ENCODE measurements at regions not wholly inside any gene's neighbourhood (a gene's known extent, or its start where the extent isn't known, plus 50 kb on each side); places are given as distances from the start of the nearest gene placed in this dataset.
"Not testable (repeated sequence)": the region's sequence is repeated elsewhere in the genome, so short reads cannot be mapped to it uniquely, and the experiment has no call there.

DNA sequence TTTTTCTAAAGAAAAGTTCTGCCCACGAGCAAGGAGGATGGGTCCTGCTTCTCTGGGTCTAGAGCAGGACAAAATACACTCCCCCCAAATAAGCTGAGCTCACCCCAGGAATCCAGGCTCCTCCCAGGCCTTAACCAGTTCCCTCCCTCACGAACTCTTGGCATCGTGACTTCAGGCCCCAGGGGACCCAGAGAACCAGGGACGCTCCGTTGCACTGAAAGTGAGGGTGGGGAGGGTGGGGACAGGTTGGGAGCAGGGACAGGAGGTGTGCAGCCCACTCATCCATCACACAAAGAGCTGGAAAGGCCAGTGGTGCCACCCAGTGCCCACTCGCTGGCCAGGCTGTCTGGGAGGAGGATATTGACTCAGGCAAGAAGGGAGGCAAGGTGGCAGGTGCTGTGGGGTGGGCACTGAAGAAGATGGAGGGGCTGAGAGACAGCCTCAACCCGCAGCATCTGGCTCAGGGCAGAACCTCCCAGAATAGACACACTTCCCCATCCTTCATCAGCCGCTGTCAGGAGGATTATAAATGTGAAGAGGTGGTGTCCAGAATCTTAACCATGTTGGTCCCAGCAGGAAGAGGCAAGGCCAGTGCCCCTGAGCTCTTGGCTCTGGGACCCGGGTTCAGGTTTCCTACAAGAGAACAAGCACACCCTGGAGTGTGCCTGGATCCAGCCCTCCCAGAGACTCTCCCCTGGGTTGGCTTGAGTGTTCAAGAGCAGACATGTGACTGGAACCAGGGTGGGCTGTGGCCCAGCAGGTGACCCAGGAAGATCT lies 67.9 kb upstream of the RPL38 start:
- no peak overlapping the region for H3K4me3 ChIP-seq (ENCODE audit: low read depth, low read length)
- DNase-seq (ENCODE audit: low read depth) = no peak
- TF ChIP-seq, protein P1, sequence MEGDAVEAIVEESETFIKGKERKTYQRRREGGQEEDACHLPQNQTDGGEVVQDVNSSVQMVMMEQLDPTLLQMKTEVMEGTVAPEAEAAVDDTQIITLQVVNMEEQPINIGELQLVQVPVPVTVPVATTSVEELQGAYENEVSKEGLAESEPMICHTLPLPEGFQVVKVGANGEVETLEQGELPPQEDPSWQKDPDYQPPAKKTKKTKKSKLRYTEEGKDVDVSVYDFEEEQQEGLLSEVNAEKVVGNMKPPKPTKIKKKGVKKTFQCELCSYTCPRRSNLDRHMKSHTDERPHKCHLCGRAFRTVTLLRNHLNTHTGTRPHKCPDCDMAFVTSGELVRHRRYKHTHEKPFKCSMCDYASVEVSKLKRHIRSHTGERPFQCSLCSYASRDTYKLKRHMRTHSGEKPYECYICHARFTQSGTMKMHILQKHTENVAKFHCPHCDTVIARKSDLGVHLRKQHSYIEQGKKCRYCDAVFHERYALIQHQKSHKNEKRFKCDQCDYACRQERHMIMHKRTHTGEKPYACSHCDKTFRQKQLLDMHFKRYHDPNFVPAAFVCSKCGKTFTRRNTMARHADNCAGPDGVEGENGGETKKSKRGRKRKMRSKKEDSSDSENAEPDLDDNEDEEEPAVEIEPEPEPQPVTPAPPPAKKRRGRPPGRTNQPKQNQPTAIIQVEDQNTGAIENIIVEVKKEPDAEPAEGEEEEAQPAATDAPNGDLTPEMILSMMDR (IDR thresholded peaks at IDR 0.05; ENCODE audit: insufficient read depth, low read depth, low read length) = no peak

DNA sequence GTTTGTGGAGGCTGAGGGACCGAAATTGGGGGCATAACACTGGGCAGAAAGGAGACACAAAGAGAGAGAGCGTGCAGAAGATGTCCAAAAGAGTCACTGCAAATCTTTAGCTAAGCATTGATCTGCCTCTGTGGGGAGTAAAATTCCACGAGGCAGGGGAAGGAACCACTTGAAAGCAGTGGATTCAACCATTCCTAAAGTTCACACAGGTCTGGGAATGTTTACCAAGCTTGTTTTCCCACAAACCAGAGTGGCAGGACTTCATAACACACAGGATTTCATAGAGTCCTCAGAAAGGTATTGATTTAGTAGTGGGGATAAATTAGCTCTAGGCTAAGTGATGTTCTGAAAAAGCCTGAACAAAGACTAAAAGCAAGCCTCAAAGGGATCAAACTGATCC lies 66.1 kb upstream of the RPL38 start:
- DNase-seq (ENCODE audit: low read depth) = no peak
- no peak overlapping the region for H3K4me3 ChIP-seq (ENCODE audit: low read depth, low read length)
- TF ChIP-seq, protein P1 (IDR thresholded peaks at IDR 0.05; ENCODE audit: insufficient read depth, low read depth, low read length) = no peak

DNA sequence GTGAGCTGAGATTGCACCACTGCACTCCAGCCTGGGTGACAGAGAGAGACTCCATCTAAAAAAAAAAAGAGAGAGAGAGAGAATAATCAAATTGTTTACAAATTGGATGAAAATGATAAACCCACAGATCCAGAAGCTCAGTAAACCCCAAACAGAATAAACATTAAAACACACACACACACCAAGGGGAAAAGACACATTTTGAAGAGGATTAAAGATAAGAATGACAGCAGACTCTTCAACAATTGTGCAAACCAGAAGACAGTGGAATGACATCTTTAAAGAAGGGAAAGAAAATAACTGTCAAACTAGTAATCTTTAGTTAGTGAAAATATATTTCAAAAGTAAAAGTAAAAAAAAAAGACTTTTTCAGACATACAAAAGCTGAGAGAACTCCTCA lies 64.4 kb upstream of the RPL38 start:
- TF ChIP-seq, protein P1 (IDR thresholded peaks at IDR 0.05; ENCODE audit: insufficient read depth, low read depth, low read length) = no peak

DNA sequence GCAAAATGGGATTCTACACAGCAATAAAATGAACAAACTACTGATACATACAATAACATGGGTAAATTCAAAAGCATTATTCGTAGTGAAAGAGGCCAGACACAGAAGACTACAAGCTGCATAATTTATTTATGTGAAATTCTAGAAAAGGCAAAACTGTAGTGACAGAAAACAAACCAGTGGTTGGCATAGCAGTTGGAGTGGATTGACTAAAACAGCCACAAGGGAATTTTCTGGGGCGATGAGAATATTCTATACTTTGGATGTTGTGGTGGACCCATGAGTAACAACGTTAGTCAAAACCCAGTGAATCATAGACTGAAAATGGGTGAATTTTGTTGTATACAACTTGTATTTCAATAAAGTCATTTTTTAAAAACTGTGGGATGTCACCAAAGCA lies 63.2 kb upstream of the RPL38 start:
- no peak overlapping the region for H3K4me3 ChIP-seq (ENCODE audit: low read depth, low read length)
- TF ChIP-seq, protein P1 (IDR thresholded peaks at IDR 0.05; ENCODE audit: insufficient read depth, low read depth, low read length) = no peak
- DNase-seq (ENCODE audit: low read depth) = no peak

More for the DNA sequence above, 64.4 kb upstream of the RPL38 start:
- DNase-seq (ENCODE audit: low read depth) = no peak
- H3K4me3 ChIP-seq (ENCODE audit: low read depth, low read length) = no peak overlapping the region

DNA sequence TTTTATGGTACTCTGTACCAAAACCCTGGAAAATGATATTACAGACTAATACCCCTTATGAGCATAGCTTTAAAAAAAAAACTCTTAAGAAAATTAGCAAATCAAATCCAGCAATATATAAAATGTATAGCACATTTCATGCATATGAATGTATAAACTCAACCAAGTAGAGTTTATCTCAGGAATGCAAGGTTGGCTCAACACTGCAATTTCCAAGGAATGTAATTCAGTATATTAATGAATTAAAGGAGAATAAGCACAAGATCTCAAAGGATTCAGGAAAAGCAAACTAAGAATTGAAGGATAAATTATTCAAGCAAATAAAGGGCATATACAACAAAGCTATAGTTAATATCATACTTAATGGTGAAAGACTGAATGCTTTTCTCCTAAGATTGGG lies 61.9 kb upstream of the RPL38 start:
- TF ChIP-seq, protein P1 (IDR thresholded peaks at IDR 0.05; ENCODE audit: insufficient read depth, low read depth, low read length) = no peak
- DNase-seq (ENCODE audit: low read depth) = no peak
- no peak overlapping the region for H3K4me3 ChIP-seq (ENCODE audit: low read depth, low read length)

DNA sequence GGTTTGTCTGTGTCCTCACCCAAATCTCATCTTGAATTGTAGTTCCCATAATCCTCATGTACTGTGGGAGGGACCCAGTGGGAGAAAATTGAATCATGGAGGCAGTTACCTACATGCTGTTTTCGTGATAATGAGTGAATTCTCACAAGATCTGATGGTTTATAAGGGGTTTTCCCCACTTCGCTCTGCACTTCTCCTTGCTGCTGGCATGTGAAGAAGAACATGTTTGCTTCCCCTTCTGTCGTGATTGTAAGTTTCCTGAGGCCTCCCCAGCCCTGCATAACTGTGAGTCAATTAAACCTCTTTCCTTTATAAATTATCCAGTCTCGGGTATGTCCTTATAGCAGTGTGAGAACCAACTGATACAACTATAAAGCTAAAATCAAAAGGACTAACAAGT lies 60.2 kb upstream of the RPL38 start:
- H3K4me3 ChIP-seq (ENCODE audit: low read depth, low read length); DNase-seq (ENCODE audit: low read depth): not testable (repeated sequence)

DNA sequence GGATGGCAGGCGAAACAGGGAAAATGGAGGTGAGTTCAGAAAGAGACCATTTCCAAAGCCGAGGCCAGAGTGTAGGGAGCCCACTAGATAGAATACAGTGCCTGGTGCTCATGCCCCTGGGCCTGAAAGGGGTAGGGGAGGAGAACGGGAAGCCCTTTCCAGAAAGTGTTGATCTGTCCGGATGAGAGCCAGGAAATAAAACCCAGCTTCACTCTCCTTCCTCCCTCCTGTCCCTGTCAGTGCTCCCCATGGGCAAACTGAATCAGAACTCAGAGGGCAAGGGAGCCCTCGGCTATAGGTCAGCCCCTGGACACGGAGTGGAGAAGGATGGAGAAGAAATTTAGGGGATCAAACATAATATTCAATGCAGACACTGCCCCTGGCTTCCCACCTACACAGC lies 57.7 kb upstream of the RPL38 start:
- DNase-seq (ENCODE audit: low read depth) = no peak
- TF ChIP-seq, protein P1 (IDR thresholded peaks at IDR 0.05; ENCODE audit: insufficient read depth, low read depth, low read length) = no peak
- no peak overlapping the region for H3K4me3 ChIP-seq (ENCODE audit: low read depth, low read length)
